ENCODE measurements at regions not wholly inside any gene's neighbourhood (a gene's known extent, or its start where the extent isn't known, plus 50 kb on each side); places are given as distances from the start of the nearest gene placed in this dataset.

- CTCF ChIA-PET = interaction anchor here (0.7 kb wide), 1 partner anchor 369 kb away, joined by 3 read pairs; no protein-coding TSS in a partner anchor
- Mint-ChIP-seq H3K27me3 (no peaks in the 10 kb centered on the region), H3K4me1 (no peaks in the 10 kb centered on the region), H3K36me3 (ENCODE audit: low read depth) (no peaks in the 10 kb centered on the region), H3K27ac (no peak overlapping the region), H3K4me3 (no peak overlapping the region), H3K9me3 (peaks cover 5% of the 10 kb centered on the region)
- POLR2A ChIA-PET = interaction anchor here (0.7 kb wide), 1 partner anchor 46 kb away, joined by 3 read pairs; no protein-coding TSS in a partner anchor
- no peak for DNase-seq
These were observed 534.5 kb upstream of the TBL1XR1 start for GRCh38 chr3:177731644-177732268.

DNA sequence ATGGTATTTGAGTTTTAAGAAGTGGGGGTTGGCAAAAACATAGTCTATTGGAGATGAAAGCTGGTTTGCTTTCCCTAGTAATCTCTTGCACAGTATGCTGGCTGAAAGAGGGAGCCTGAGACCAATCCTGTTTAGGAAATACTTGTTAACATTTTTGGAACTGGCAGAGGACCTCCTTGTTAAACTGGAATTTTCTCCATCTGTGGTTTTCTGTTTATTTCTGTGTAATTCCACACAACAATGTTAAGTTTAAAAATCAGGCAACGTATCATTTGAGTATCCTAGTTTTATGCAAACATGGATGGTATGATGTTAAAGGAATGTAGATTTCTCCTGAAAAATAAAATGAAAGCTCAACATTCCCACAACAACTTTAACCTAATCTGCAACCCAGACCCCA is 536.0 kb upstream of the TBL1XR1 start:
- peaks cover 1% of the 10 kb centered on the region for H3K9me3 Mint-ChIP-seq
- H3K36me3 Mint-ChIP-seq (ENCODE audit: low read depth) = no peaks in the 10 kb centered on the region
- no peak overlapping the region for H3K27ac Mint-ChIP-seq
- no peaks in the 10 kb centered on the region for H3K4me1 Mint-ChIP-seq
- ChIA-PET POLR2A (no interaction called here), CTCF (no interaction called here)
- no peak overlapping the region for H3K4me3 Mint-ChIP-seq
- no peaks in the 10 kb centered on the region for H3K27me3 Mint-ChIP-seq
- DNase-seq = no peak

GRCh38 chr3:177733936-177734335 is 536.7 kb upstream of the TBL1XR1 start:
- no peak for DNase-seq
- H3K9me3 Mint-ChIP-seq = no peaks in the 10 kb centered on the region
- H3K27me3 Mint-ChIP-seq = no peaks in the 10 kb centered on the region
- POLR2A ChIA-PET = no interaction called here
- H3K4me3 Mint-ChIP-seq = no peak overlapping the region
- no peak overlapping the region for H3K27ac Mint-ChIP-seq
- H3K4me1 Mint-ChIP-seq = no peaks in the 10 kb centered on the region
- CTCF ChIA-PET = no interaction called here
- H3K36me3 Mint-ChIP-seq (ENCODE audit: low read depth) = no peaks in the 10 kb centered on the region

GRCh38 chr3:177735431-177735830 is 538.1 kb upstream of the TBL1XR1 start:
- Mint-ChIP-seq H3K4me1 (no peaks in the 10 kb centered on the region), H3K27ac (no peak overlapping the region), H3K4me3 (no peak overlapping the region), H3K27me3 (no peaks in the 10 kb centered on the region), H3K9me3 (no peaks in the 10 kb centered on the region), H3K36me3 (ENCODE audit: low read depth) (no peaks in the 10 kb centered on the region)
- no peak for DNase-seq
- ChIA-PET CTCF (no interaction called here), POLR2A (no interaction called here)

DNA sequence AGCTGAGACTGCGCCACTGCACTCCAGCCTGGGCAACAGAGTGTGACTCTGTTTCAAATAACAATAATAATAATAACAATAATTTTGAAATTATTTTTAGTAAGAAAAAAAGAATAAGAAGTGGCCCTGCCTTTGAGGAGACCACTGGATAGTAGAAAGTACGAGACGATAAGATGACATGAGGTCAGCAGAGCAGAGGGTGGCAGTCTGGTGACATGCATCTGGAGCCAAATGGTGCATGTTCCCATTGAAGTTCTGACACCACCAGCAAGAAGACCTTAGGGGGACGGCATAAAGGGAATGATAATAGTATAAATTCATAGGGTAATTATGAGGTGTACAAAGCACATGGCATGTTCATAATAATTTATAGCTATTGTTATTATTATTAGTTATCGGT is 542.2 kb upstream of the TBL1XR1 start:
- Mint-ChIP-seq H3K27me3 (no peaks in the 10 kb centered on the region), H3K9me3 (no peaks in the 10 kb centered on the region), H3K36me3 (ENCODE audit: low read depth) (no peaks in the 10 kb centered on the region), H3K4me1 (no peaks in the 10 kb centered on the region), H3K27ac (no peak overlapping the region), H3K4me3 (no peak overlapping the region)
- POLR2A ChIA-PET = no interaction called here
- CTCF ChIA-PET = no interaction called here
- DNase-seq = no peak

DNA sequence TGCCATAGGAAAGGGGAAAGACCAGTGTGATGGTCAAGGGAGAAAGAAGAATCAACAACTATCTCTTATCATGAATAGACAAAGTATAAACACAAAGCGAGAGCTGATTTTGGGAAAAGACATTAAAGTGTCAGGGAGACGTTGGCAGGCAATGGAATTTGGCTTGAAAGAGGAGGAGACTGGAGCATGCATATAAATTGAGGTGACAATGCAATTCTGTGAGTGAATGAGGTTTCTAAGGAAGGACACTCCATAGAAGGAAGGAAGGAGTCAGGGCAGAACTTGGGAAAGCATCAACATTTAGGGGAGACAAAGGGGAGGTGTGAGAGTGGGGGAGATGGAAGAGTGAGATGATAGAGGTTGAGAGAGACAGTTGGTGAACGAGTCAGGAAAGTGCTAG is 543.0 kb upstream of the TBL1XR1 start:
- no peak overlapping the region for H3K27ac Mint-ChIP-seq
- no peaks in the 10 kb centered on the region for H3K27me3 Mint-ChIP-seq
- H3K36me3 Mint-ChIP-seq (ENCODE audit: low read depth) = no peaks in the 10 kb centered on the region
- no peak overlapping the region for H3K4me3 Mint-ChIP-seq
- CTCF ChIA-PET = no interaction called here
- POLR2A ChIA-PET = no interaction called here
- H3K4me1 Mint-ChIP-seq = no peaks in the 10 kb centered on the region
- no peak for DNase-seq
- H3K9me3 Mint-ChIP-seq = no peaks in the 10 kb centered on the region

- H3K9me3 Mint-ChIP-seq = no peaks in the 10 kb centered on the region
- no peaks in the 10 kb centered on the region for H3K4me1 Mint-ChIP-seq
- H3K27me3 Mint-ChIP-seq = no peaks in the 10 kb centered on the region
- ChIA-PET POLR2A (no interaction called here), CTCF (no interaction called here)
- no peak for DNase-seq
- H3K36me3 Mint-ChIP-seq (ENCODE audit: low read depth) = no peaks in the 10 kb centered on the region
- no peak overlapping the region for H3K27ac Mint-ChIP-seq
- H3K4me3 Mint-ChIP-seq = no peak overlapping the region
These were observed 545.0 kb upstream of the TBL1XR1 start for GRCh38 chr3:177742273-177742672.

DNA sequence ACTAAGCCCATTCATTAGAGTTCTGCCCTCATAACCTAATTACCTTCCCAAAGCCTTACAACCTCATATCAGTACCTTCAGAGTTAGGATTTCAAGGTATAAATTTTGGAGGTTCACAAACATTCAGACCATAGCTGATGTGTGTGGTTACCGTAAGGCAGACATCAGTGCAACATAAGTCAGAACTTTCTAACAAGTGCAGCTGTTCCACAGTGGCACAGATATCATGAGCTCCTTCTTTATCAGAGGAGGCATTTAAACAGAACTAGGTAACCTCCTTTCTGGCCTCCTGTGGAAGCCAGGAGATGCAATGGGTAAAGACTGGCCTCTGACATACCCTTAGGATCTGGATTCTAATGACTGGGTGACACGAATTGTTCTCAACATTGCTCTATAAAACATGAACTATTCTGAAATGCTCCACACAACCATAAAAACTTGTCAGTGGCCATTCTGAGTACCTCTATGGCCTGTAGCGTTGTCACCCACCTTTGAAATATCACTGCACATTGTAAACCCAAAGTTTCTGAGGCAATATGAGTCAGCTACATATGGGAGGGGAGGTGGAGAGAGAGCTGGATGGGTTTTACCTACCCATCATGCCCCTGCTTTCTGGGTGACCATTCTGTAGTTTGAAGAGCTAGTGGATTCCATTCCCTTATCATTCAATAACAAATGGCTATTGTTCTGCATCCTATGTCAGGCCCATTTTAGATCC is 546.0 kb upstream of the TBL1XR1 start:
- H3K27ac Mint-ChIP-seq = no peak overlapping the region
- H3K4me1 Mint-ChIP-seq = no peaks in the 10 kb centered on the region
- no peaks in the 10 kb centered on the region for H3K27me3 Mint-ChIP-seq
- CTCF ChIA-PET = no interaction called here
- H3K36me3 Mint-ChIP-seq (ENCODE audit: low read depth) = no peaks in the 10 kb centered on the region
- POLR2A ChIA-PET = no interaction called here
- no peaks in the 10 kb centered on the region for H3K9me3 Mint-ChIP-seq
- H3K4me3 Mint-ChIP-seq = no peak overlapping the region
- no peak for DNase-seq

DNA sequence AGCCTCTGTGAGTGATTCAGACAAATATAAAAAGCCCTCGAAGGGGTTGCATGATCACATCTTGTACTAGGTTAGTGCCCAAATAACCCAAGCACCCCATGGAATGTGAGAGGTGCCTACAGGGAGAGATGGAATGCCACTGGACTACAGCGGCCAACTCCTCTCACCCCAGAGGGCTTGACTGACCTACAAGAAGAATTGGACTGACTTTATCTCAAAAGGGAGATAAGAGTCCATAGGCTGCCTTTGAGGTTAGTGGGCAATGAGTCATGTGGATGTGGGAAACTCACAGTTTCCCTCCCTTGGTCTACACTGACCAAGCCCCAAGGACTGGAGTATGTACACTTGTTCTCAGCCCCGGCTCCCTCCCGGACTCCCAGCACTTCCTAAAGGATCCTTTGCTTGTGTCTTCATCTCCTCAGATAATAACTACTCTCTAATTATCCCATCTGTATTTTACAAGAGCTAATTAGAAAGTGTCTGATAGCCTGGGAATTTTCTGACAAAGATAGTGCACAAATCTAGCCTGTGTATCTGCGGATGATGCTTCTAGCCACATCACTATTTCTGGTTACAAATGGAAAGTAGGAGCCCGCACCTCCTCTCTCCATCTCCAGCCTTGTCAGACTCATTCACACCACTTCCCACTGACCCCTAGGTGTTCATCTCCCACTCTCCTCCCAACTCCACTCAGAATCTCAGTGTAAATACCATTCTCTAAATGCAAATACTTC is 547.8 kb upstream of the TBL1XR1 start:
- H3K36me3 Mint-ChIP-seq (ENCODE audit: low read depth) = no peaks in the 10 kb centered on the region
- no peaks in the 10 kb centered on the region for H3K9me3 Mint-ChIP-seq
- H3K4me3 Mint-ChIP-seq = no peak overlapping the region
- no peaks in the 10 kb centered on the region for H3K4me1 Mint-ChIP-seq
- no peaks in the 10 kb centered on the region for H3K27me3 Mint-ChIP-seq
- no peak overlapping the region for H3K27ac Mint-ChIP-seq
- ChIA-PET POLR2A (no interaction called here), CTCF (no interaction called here)
- DNase-seq = no peak

DNA sequence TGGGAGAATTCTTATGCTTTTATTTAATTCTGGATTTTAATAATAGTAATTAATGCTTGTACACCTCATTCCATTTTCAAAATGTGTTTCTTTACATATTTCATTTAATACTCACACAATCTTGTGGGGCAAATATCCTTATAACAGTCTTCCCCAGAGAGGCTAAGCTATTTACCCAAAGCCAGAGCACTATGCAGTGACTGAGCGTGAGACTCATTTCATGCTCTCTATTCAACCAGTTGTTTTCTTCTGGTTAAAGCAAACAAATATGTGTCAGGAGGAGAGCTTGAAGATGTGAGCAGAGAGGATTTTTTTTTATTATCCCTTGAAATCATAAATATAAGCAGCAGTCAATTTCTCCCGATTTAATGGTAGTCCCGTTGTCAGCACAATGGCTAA is 548.3 kb upstream of the TBL1XR1 start:
- no peak for DNase-seq
- no peak overlapping the region for H3K4me3 Mint-ChIP-seq
- no peak overlapping the region for H3K27ac Mint-ChIP-seq
- ChIA-PET CTCF (no interaction called here), POLR2A (no interaction called here)
- H3K4me1 Mint-ChIP-seq = no peaks in the 10 kb centered on the region
- H3K36me3 Mint-ChIP-seq (ENCODE audit: low read depth) = no peaks in the 10 kb centered on the region
- no peaks in the 10 kb centered on the region for H3K9me3 Mint-ChIP-seq
- H3K27me3 Mint-ChIP-seq = no peaks in the 10 kb centered on the region

- H3K9me3 Mint-ChIP-seq = no peaks in the 10 kb centered on the region
- no peaks in the 10 kb centered on the region for H3K27me3 Mint-ChIP-seq
- POLR2A ChIA-PET = interaction anchor here (1.0 kb wide), 1 partner anchor 66 kb away, joined by 3 read pairs; no protein-coding TSS in a partner anchor
- no peaks in the 10 kb centered on the region for H3K36me3 Mint-ChIP-seq (ENCODE audit: low read depth)
- CTCF ChIA-PET = no interaction called here
- DNase-seq = no peak
- no peak overlapping the region for H3K4me3 Mint-ChIP-seq
- no peak overlapping the region for H3K27ac Mint-ChIP-seq
- no peaks in the 10 kb centered on the region for H3K4me1 Mint-ChIP-seq
These were observed 549.2 kb upstream of the TBL1XR1 start for GRCh38 chr3:177746337-177746933.

DNA sequence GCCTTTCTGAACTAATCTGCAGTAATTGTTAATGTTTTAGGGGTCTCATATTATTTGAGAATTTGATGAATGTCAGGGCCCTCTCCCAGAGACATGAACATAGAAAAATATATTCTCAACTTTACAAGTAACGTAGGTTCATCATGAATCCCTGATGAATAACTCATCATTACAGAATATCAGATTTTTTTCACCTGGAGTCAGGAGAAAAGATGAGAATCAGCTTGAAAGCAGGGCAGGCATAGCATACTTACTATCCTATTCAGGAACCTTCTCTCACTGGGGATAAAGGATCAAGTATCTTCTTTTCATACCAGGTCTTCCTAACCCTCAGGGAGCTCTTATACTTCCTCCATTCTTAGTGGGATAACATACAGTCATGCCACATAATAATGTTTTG is 552.6 kb upstream of the TBL1XR1 start:
- CTCF ChIA-PET = no interaction called here
- Mint-ChIP-seq H3K27ac (no peak overlapping the region), H3K36me3 (ENCODE audit: low read depth) (no peaks in the 10 kb centered on the region), H3K9me3 (no peaks in the 10 kb centered on the region), H3K4me1 (no peaks in the 10 kb centered on the region), H3K27me3 (no peaks in the 10 kb centered on the region), H3K4me3 (no peak overlapping the region)
- DNase-seq = no peak
- POLR2A ChIA-PET = no interaction called here

GRCh38 chr3:177750436-177750835 is 553.2 kb upstream of the TBL1XR1 start:
- no peak overlapping the region for H3K27ac Mint-ChIP-seq
- POLR2A ChIA-PET = no interaction called here

More at GRCh38 chr3:177750436-177750835, 553.2 kb upstream of the TBL1XR1 start:
- Mint-ChIP-seq H3K9me3 (no peaks in the 10 kb centered on the region), H3K36me3 (ENCODE audit: low read depth) (no peaks in the 10 kb centered on the region), H3K4me3 (no peak overlapping the region), H3K27me3 (no peaks in the 10 kb centered on the region), H3K4me1 (no peaks in the 10 kb centered on the region)
- DNase-seq = no peak
- CTCF ChIA-PET = no interaction called here
